SU-DHL-6 (cell line): ENCODE measurements at regions not wholly inside any gene's neighbourhood (a gene's known extent, or its start where the extent isn't known, plus 50 kb on each side); places are given as distances from the start of the nearest gene placed in this dataset.

Experiments used
- CTCF ChIP-seq: fragments of 200-600 bp; sonication (generic); IDR thresholded peaks from one replicate; pipeline ENCODE4 v1.5.1; 2017; ENCODE audit warnings: antibody characterized with exemption, mild to moderate bottlenecking, low read length, moderate library complexity; ENCODE audit not compliant: insufficient read depth, poor library complexity, severe bottlenecking
- EZH2phosphoT487 ChIP-seq: fragments of 200-600 bp; sonication (generic), shearing (Covaris generic); conservative IDR thresholded peaks from 2 replicates; pipeline ENCODE4 v1.6.1; 2018; ENCODE audit warnings: mild to moderate bottlenecking, antibody characterized with exemption, low read length, moderate library complexity, mixed read lengths

GRCh38 chr2:120817956-120818325 lies 82.3 kb downstream of the GLI2 start:
- no peak for TF ChIP-seq CTCF
- TF ChIP-seq EZH2phosphoT487, result no peak
